A549 (cell line): ENCODE measurements at regions not wholly inside any gene's neighbourhood (a gene's known extent, or its start where the extent isn't known, plus 50 kb on each side); places are given as distances from the start of the nearest gene placed in this dataset.

Source experiments
- ATAC-seq, 2 experiments: fragments of 200-7000 bp in 1 of 2; fragments of >200 bp in 1 of 2; cut with Nextera tagmentation in 1 of 2; cut with Tn5 transposase in 1 of 2; 3 replicates each; pipeline versions ENCODE4 v1.8.0 to v1.9.1; 2018 to 2020; ENCODE audit warnings: mild to moderate bottlenecking in 1 of 2, moderate library complexity in 1 of 2
- CTCF ChIA-PET: fragments of 300-600 bp; sonication (Branson Sonifier 250); formaldehyde crosslinking; extraction: SDS; loops from one replicate; lab custom pipeline; 2021; ENCODE audit warnings: antibody characterized with exemption, inconsistent platforms; lab: Yijun Ruan, JAX
- POLR2A ChIA-PET: fragments of 350-600 bp; formaldehyde crosslinking; extraction: SDS; loops from one replicate; lab custom pipeline; 2021; ENCODE audit warnings: antibody characterized with exemption, inconsistent platforms; lab: Yijun Ruan, JAX
- DNase-seq, 2 experiments: peaks; one replicate each; pipeline versions ENCODE4 v3.0.0 to v3.0.0-alpha.2; 2011 to 2016; ENCODE audit warnings: low read depth in 1 of 2, low spot score in 1 of 2
- FAIRE-seq: peaks from 2 replicates; lab custom pipeline; 2011; peaks lifted over from hg19 to GRCh38; lab: Jason Lieb, UNC
- H3K27ac ChIP-seq, 2 experiments: fragments of >200 bp; sonication (Bioruptor Twin); formaldehyde crosslinking; 3 replicates each; pipeline ENCODE4 v1.5.1; 2016 to 2017
- H3K4me1 ChIP-seq: fragments of >200 bp; sonication (Bioruptor Twin); formaldehyde crosslinking; 3 replicates; pipeline ENCODE4 v1.6.1; 2016
- H3K4me2 ChIP-seq: fragments of >200 bp; sonication (Bioruptor Twin); formaldehyde crosslinking; 3 replicates; pipeline ENCODE4 v1.6.1; 2016
- H3K4me3 ChIP-seq: fragments of >200 bp; sonication (Bioruptor Twin); formaldehyde crosslinking; 3 replicates; pipeline ENCODE4 v1.5.1; 2016
- H3K9me3 ChIP-seq: fragments of >200 bp; sonication (Bioruptor Twin); formaldehyde crosslinking; 3 replicates; pipeline ENCODE4 v1.6.1; 2016
- BHLHE40 ChIP-seq: IDR thresholded peaks from 2 replicates; pipeline ENCODE4 v1.6.1; 2012; ENCODE audit warnings: low read depth, low read length, inconsistent platforms
- CBX8 ChIP-seq: fragments of 200-600 bp; sonication (generic); IDR thresholded peaks from 2 replicates; pipeline ENCODE4 v1.6.1; 2016
- CEBPB ChIP-seq, 2 experiments: fragments of >200 bp in 1 of 2; sonication (Bioruptor Twin) in 1 of 2; formaldehyde crosslinking in 1 of 2; IDR thresholded peaks; 2 replicates each; pipeline ENCODE4 v1.6.1; 2012 to 2016
- CHD2 ChIP-seq: fragments of 150-350 bp; IDR thresholded peaks from 2 replicates; pipeline ENCODE4 v1.6.1; 2014; ENCODE audit warnings: low read length; ENCODE audit not compliant: partially characterized antibody
- CTCF ChIP-seq: fragments of >200 bp; sonication (Bioruptor Twin); formaldehyde crosslinking; IDR thresholded peaks from 3 replicates; pipeline ENCODE4 v1.5.1; 2016
- EHMT2 ChIP-seq: fragments of 200-600 bp; sonication (generic); IDR thresholded peaks from 2 replicates; pipeline ENCODE4 v1.6.1; 2016; ENCODE audit warnings: antibody characterized with exemption, low read depth, mild to moderate bottlenecking, moderate library complexity
- ELK1 ChIP-seq: fragments of 150-350 bp; IDR thresholded peaks from 2 replicates; pipeline ENCODE4 v1.6.1; 2014; ENCODE audit warnings: low read depth, mild to moderate bottlenecking, low read length
- FOSL2 ChIP-seq, 2 experiments: fragments of 450-650 bp in 1 of 2; fragments of >200 bp in 1 of 2; sonication (Bioruptor Twin) in 1 of 2; formaldehyde crosslinking; IDR thresholded peaks; 2 replicates each; pipeline versions ENCODE4 v1.5.0 to v1.6.1; 2016 to 2020; ENCODE audit warnings: mild to moderate bottlenecking in 1 of 2, moderate library complexity in 1 of 2
- HDAC2 ChIP-seq: fragments of 200-600 bp; sonication (generic); IDR thresholded peaks from 2 replicates; pipeline ENCODE4 v1.6.1; 2016
- HOXA7 ChIP-seq: fragments of 250-450 bp; sonication (Bioruptor Pico); IDR thresholded peaks from 2 replicates; pipeline ENCODE4 v1.5.0; 2020; ENCODE audit warnings: mild to moderate bottlenecking, moderate library complexity
- HOXB13 ChIP-seq: fragments of 250-450 bp; sonication (Bioruptor Pico); IDR thresholded peaks from 2 replicates; pipeline ENCODE4 v1.5.0; 2020; ENCODE audit warnings: low read depth, mild to moderate bottlenecking, moderate library complexity
- MAX ChIP-seq: IDR thresholded peaks from 2 replicates; pipeline ENCODE4 v1.6.1; 2012
- PBX3 ChIP-seq: IDR thresholded peaks from 2 replicates; pipeline ENCODE4 v1.6.1; 2012
- POLR2AphosphoS2 ChIP-seq: conservative IDR thresholded peaks from 2 replicates; pipeline ENCODE4 v1.6.1; 2012; ENCODE audit warnings: low read length, improper control_type of control experiment, inconsistent platforms
- RAD21 ChIP-seq, 2 experiments: fragments of >200 bp in 1 of 2; sonication (Bioruptor Twin) in 1 of 2; formaldehyde crosslinking in 1 of 2; IDR thresholded peaks in 1 of 2; conservative IDR thresholded peaks in 1 of 2; 2 replicates in 1 of 2; 3 replicates in 1 of 2; pipeline ENCODE4 v1.6.1; 2012 to 2018; ENCODE audit warnings: inconsistent platforms in 1 of 2
- REST ChIP-seq: fragments of 200-600 bp; sonication (generic); IDR thresholded peaks from 2 replicates; pipeline ENCODE4 v1.6.1; 2016; ENCODE audit warnings: antibody characterized with exemption, mild to moderate bottlenecking, moderate library complexity
- SMC3 ChIP-seq: fragments of >200 bp; sonication (Bioruptor Twin); formaldehyde crosslinking; IDR thresholded peaks from 3 replicates; pipeline ENCODE4 v1.6.1; 2018; ENCODE audit warnings: inconsistent platforms
- SREBF2 ChIP-seq: fragments of 450-650 bp; IDR thresholded peaks from 2 replicates; pipeline ENCODE4 v1.6.1; 2014; ENCODE audit warnings: mild to moderate bottlenecking, moderate library complexity
- TP53 ChIP-seq: fragments of 250-450 bp; sonication (Bioruptor Pico); IDR thresholded peaks from 2 replicates; pipeline ENCODE4 v1.5.0; 2021; ENCODE audit warnings: mild to moderate bottlenecking, moderate library complexity
- ZSCAN20 ChIP-seq: fragments of 250-450 bp; sonication (Bioruptor Pico); IDR thresholded peaks from 2 replicates; pipeline ENCODE4 v1.8.0; 2022; ENCODE audit warnings: mild to moderate bottlenecking, moderate library complexity
- WGBS: methylation state at CpG from one replicate; pipeline ENCODE4 v1.1.6; 2017; ENCODE audit errors: missing lambda C conversion rate; 5-methylcytosine and 5-hydroxymethylcytosine counted together

- TF ChIP-seq MAX = no peak
- TF ChIP-seq SREBF2 = no peak
- TF ChIP-seq CBX8 = no peak
- Histone ChIP-seq H3K27ac (no peak overlapping the region), H3K4me2 (no peak overlapping the region), H3K9me3 (no peaks in the 10 kb centered on the region), H3K4me3 (no peak overlapping the region), H3K4me1 (no peaks in the 10 kb centered on the region)
- WGBS = 68% methylated on average over 4 of the region's 4 CpGs
- ATAC-seq = no peak
- ChIA-PET CTCF (interaction anchor here (0.6 to 2.3 kb wide), 5 partner anchors 76 to 846 kb away, joined by 3 to 14 read pairs (median 3); no protein-coding TSS in a partner anchor), POLR2A (no interaction called here)
- DNase-seq = no peak
- no peak for FAIRE-seq
Observed at GRCh38 chr4:147020456-147020855, 74.8 kb upstream of the TTC29 start.

GRCh38 chr4:147025042-147025441, 79.4 kb upstream of the TTC29 start:
- FAIRE-seq (no peak), DNase-seq (no peak), ATAC-seq (no peak)
- Histone ChIP-seq H3K9me3 (no peaks in the 10 kb centered on the region), H3K27ac (no peak overlapping the region), H3K4me3 (no peak overlapping the region), H3K4me1 (no peaks in the 10 kb centered on the region), H3K4me2 (no peak overlapping the region)
- POLR2A ChIA-PET = no interaction called here
- CTCF ChIA-PET = interaction anchor here (1.3 kb wide), 1 partner anchor 72 kb away, joined by 5 read pairs; no protein-coding TSS in a partner anchor
- WGBS = 49% methylated on average over 2 of the region's 2 CpGs
- TF ChIP-seq REST = no peak
- no peak for TF ChIP-seq TP53 (CRISPR knock-in tag)
- TF ChIP-seq HOXA7 (CRISPR knock-in tag) = no peak
- no peak for TF ChIP-seq HDAC2

GRCh38 chr4:147029296-147029695, 83.6 kb upstream of the TTC29 start:
- H3K27ac ChIP-seq = no peak overlapping the region
- FAIRE-seq (no peak), ATAC-seq (no peak), DNase-seq (no peak)
- H3K4me3 ChIP-seq = no peak overlapping the region
- TF ChIP-seq HDAC2 (no peak), FOSL2 (IDR thresholded peaks at IDR 0.05) (no peak), FOSL2 (CRISPR knock-in tag; IDR thresholded peaks at IDR 0.05) (no peak), CHD2 (no peak), RAD21 (conservative IDR thresholded peaks at IDR 0.05 in 1 of 2, IDR thresholded peaks at IDR 0.05 in 1 of 2) (no peak), POLR2AphosphoS2 (no peak), ELK1 (no peak), BHLHE40 (no peak), HOXB13 (CRISPR knock-in tag) (no peak), EHMT2 (no peak), PBX3 (no peak), CTCF (no peak), SMC3 (no peak), CEBPB (IDR thresholded peaks at IDR 0.05) (no peak), ZSCAN20 (CRISPR knock-in tag) (no peak)
- ChIA-PET POLR2A (no interaction called here), CTCF (no interaction called here)
- H3K9me3 ChIP-seq = no peaks in the 10 kb centered on the region
- H3K4me2 ChIP-seq = no peak overlapping the region
- no peaks in the 10 kb centered on the region for H3K4me1 ChIP-seq
